Keratinocyte (primary cell): ENCODE measurements at regions not wholly inside any gene's neighbourhood (a gene's known extent, or its start where the extent isn't known, plus 50 kb on each side); places are given as distances from the start of the nearest gene placed in this dataset.

Experiments used
- DNase-seq: peaks from one replicate; pipeline ENCODE4 v3.0.0-alpha.2; 2011; ENCODE audit warnings: low read depth, missing footprints, low spot score
- FAIRE-seq: peaks from 2 replicates; lab custom pipeline; 2011; peaks lifted over from hg19 to GRCh38; lab: Jason Lieb, UNC
- H2AFZ ChIP-seq: 2 replicates; pipeline ENCODE4 v1.6.0; 2012; ENCODE audit warnings: low read length, control low read depth, inconsistent platforms; ENCODE audit not compliant: control insufficient read depth
- H3K27ac ChIP-seq: 2 replicates; pipeline ENCODE4 v1.5.1; 2011; ENCODE audit warnings: low read length; ENCODE audit not compliant: control insufficient read depth, insufficient read depth
- H3K27me3 ChIP-seq: 3 replicates; pipeline ENCODE4 v1.6.0; 2011; ENCODE audit warnings: low read length; ENCODE audit not compliant: control insufficient read depth, insufficient read depth; ENCODE audit errors: extremely low read depth
- H3K36me3 ChIP-seq, 2 experiments: 2 replicates in 1 of 2; 3 replicates in 1 of 2; pipeline ENCODE4 v1.5.1; 2011; ENCODE audit warnings: low read length in 2 of 2, mild to moderate bottlenecking in 1 of 2; ENCODE audit not compliant: control insufficient read depth in 2 of 2, insufficient read depth in 2 of 2; ENCODE audit errors: extremely low read depth in 1 of 2
- H3K4me1 ChIP-seq: 3 replicates; pipeline ENCODE4 v1.5.1; 2011; ENCODE audit warnings: low read length; ENCODE audit not compliant: control insufficient read depth, insufficient read depth; ENCODE audit errors: extremely low read depth
- H3K4me2 ChIP-seq: 3 replicates; pipeline ENCODE4 v1.6.0; 2011; ENCODE audit warnings: low read depth, low read length; ENCODE audit not compliant: control insufficient read depth, insufficient read depth; ENCODE audit errors: extremely low read depth
- H3K4me3 ChIP-seq, 3 experiments: fragments of 200-600 bp in 1 of 3; sonication (generic) in 1 of 3; 2 replicates in 2 of 3; 3 replicates in 1 of 3; pipeline ENCODE4 v1.5.1; 2011 to 2016; ENCODE audit warnings: low read length in 3 of 3, mild to moderate bottlenecking in 3 of 3, control low read depth in 2 of 3, inconsistent platforms in 1 of 3, low read depth in 1 of 3, mixed read lengths in 1 of 3, mixed run types in 1 of 3, moderate library complexity in 1 of 3; ENCODE audit not compliant: control insufficient read depth in 2 of 3, insufficient read depth in 2 of 3; ENCODE audit errors: extremely low read depth in 1 of 3
- H3K79me2 ChIP-seq: 2 replicates; pipeline ENCODE4 v1.6.0; 2012; ENCODE audit warnings: low read length; ENCODE audit not compliant: control insufficient read depth, insufficient read depth
- H3K9ac ChIP-seq: 3 replicates; pipeline ENCODE4 v1.6.0; 2011; ENCODE audit warnings: low read length; ENCODE audit not compliant: control insufficient read depth, insufficient read depth; ENCODE audit errors: extremely low read depth
- H3K9me1 ChIP-seq: 3 replicates; pipeline ENCODE4 v1.6.0; 2011; ENCODE audit warnings: low read length; ENCODE audit not compliant: control insufficient read depth, insufficient read depth; ENCODE audit errors: extremely low read depth
- H3K9me3 ChIP-seq: 2 replicates; pipeline ENCODE4 v1.5.1; 2012; ENCODE audit warnings: low read depth, low read length; ENCODE audit not compliant: control insufficient read depth
- H4K20me1 ChIP-seq: 3 replicates; pipeline ENCODE4 v1.6.0; 2011; ENCODE audit warnings: low read length; ENCODE audit not compliant: control insufficient read depth, insufficient read depth; ENCODE audit errors: extremely low read depth
- CTCF ChIP-seq, 3 experiments: IDR thresholded peaks in 1 of 3; conservative IDR thresholded peaks in 1 of 3; optimal IDR thresholded peaks in 1 of 3; 2 replicates in 2 of 3; 3 replicates in 1 of 3; pipeline versions ENCODE3 to v1.5.1; 2011; ENCODE audit warnings: low read length in 3 of 3, mild to moderate bottlenecking in 3 of 3, moderate library complexity in 2 of 3, control low read depth in 1 of 3, inconsistent platforms in 1 of 3; ENCODE audit not compliant: insufficient read depth in 2 of 3; ENCODE audit errors: extremely low read depth in 1 of 3
- EZH2 ChIP-seq: IDR thresholded peaks from one replicate; pipeline ENCODE4 v1.6.1; 2012; ENCODE audit warnings: inconsistent platforms, mild to moderate bottlenecking, low read length, moderate library complexity
- dilution Hi-C: fragments of 300-500 bp; cut with MboI; formaldehyde crosslinking; loops from one replicate; pipeline ENCODE4 v1.7.0; 2020; ENCODE audit warnings: low sequenced_read_pairs; ENCODE audit not compliant: extremely low pct_ligation_motif_present

- Histone ChIP-seq H3K36me3 (no peaks in the 10 kb centered on the region), H3K9me3 (no peaks in the 10 kb centered on the region), H3K79me2 (no peaks in the 10 kb centered on the region), H2AFZ (no peak overlapping the region), H3K9me1 (no peaks in the 10 kb centered on the region), H3K4me1 (peaks cover under 1% of the 10 kb centered on the region), H3K4me3 (no peak overlapping the region), H3K4me2 (no peak overlapping the region), H3K27me3 (peaks cover 13% of the 10 kb centered on the region), H3K27ac (no peak overlapping the region), H3K9ac (no peak overlapping the region), H4K20me1 (no peaks in the 10 kb centered on the region)
- FAIRE-seq, result no peak
- no peak for DNase-seq
- TF ChIP-seq CTCF (optimal IDR thresholded peaks at IDR 0.05 in 1 of 3, IDR thresholded peaks at IDR 0.05 in 1 of 3, conservative IDR thresholded peaks at IDR 0.05 in 1 of 3; ENCODE audit: extremely low read depth in 1 of 3, insufficient read depth in 2 of 3, low read length in 3 of 3), result no peak
- TF ChIP-seq EZH2, result no peak
- dilution Hi-C loops, result no loop called here
Observed at GRCh38 chr9:136610426-136610825, 52.3 kb upstream of the EGFL7 start.

- Histone ChIP-seq H3K4me1 (no peaks in the 10 kb centered on the region), H3K9me3 (no peaks in the 10 kb centered on the region), H3K36me3 (no peaks in the 10 kb centered on the region), H3K9ac (no peak overlapping the region), H4K20me1 (no peaks in the 10 kb centered on the region), H2AFZ (no peak overlapping the region), H3K4me3 (no peak overlapping the region), H3K27me3 (peaks cover 13% of the 10 kb centered on the region), H3K27ac (no peak overlapping the region), H3K79me2 (no peaks in the 10 kb centered on the region), H3K9me1 (no peaks in the 10 kb centered on the region), H3K4me2 (no peak overlapping the region)
- dilution Hi-C loops, result no loop called here
- no peak for FAIRE-seq
- no peak for TF ChIP-seq CTCF (optimal IDR thresholded peaks at IDR 0.05 in 1 of 3, IDR thresholded peaks at IDR 0.05 in 1 of 3, conservative IDR thresholded peaks at IDR 0.05 in 1 of 3; ENCODE audit: extremely low read depth in 1 of 3, insufficient read depth in 2 of 3, low read length in 3 of 3)
- TF ChIP-seq EZH2, result no peak
- no peak for DNase-seq
Observed at GRCh38 chr9:136609838-136610311, 52.8 kb upstream of the EGFL7 start.
